ENCODE measurements at regions not wholly inside any gene's neighbourhood (a gene's known extent, or its start where the extent isn't known, plus 50 kb on each side); places are given as distances from the start of the nearest gene placed in this dataset.

GRCh38 chr2:71804281-71804751 lies 343.3 kb downstream of the CYP26B1 start:
- no peak for DNase-seq (ENCODE audit: extremely low spot score, insufficient read length, low read depth)
- no peak for FAIRE-seq

GRCh38 chr2:71803398-71803797 lies 344.3 kb downstream of the CYP26B1 start:
- no peak for DNase-seq (ENCODE audit: extremely low spot score, insufficient read length, low read depth)
- no peak for FAIRE-seq

GRCh38 chr2:71802556-71802955 lies 345.1 kb downstream of the CYP26B1 start:
- no peak for DNase-seq (ENCODE audit: extremely low spot score, insufficient read length, low read depth)
- FAIRE-seq, result no peak

DNA sequence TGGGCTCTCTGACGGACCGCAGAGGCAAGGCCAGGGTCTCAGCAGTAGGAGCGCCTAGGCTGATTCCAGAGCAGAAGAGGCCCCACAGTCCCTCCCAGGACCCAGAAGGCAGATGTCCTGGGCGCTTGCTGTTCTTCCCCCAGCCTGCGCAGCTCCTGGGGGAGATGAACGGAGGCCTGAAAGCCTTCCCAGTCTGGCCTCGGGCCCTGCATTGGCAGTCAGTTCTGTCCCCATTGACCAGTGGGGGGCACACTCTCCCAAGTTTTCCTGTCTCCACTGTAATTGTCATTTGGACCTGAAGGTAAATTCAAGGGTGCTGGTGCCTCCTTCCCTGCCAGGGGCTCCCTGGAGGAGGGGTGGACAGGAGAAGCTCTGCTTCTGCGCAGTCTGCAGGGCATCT lies 345.7 kb downstream of the CYP26B1 start:
- no peak for DNase-seq (ENCODE audit: extremely low spot score, insufficient read length, low read depth)

DNA sequence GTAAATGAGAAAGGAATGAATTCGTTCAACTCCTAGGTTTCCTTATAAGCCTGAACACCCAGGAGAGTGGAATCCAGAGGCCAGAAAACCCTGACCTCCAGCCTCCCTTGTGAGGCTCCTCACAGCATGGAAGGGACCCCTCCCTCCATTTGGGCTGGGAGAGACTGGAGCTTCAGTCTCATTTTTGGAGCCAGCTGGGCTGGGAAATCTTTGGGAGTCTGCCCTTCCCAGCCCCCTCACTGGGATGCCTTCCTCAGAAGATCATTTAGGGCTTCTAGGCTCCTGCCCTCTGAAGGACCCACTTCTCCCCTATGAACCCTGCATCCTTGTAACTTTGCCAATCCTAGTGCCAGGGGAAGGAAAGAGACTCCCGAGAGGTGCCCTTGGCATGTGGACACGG lies 346.1 kb downstream of the CYP26B1 start:
- no peak for DNase-seq (ENCODE audit: extremely low spot score, insufficient read length, low read depth)
- FAIRE-seq, result no peak

More for the DNA sequence above, 345.7 kb downstream of the CYP26B1 start:
- no peak for FAIRE-seq

GRCh38 chr2:71800851-71801250 lies 346.8 kb downstream of the CYP26B1 start:
- DNase-seq (ENCODE audit: extremely low spot score, insufficient read length, low read depth) (no peak), FAIRE-seq (no peak)

DNA sequence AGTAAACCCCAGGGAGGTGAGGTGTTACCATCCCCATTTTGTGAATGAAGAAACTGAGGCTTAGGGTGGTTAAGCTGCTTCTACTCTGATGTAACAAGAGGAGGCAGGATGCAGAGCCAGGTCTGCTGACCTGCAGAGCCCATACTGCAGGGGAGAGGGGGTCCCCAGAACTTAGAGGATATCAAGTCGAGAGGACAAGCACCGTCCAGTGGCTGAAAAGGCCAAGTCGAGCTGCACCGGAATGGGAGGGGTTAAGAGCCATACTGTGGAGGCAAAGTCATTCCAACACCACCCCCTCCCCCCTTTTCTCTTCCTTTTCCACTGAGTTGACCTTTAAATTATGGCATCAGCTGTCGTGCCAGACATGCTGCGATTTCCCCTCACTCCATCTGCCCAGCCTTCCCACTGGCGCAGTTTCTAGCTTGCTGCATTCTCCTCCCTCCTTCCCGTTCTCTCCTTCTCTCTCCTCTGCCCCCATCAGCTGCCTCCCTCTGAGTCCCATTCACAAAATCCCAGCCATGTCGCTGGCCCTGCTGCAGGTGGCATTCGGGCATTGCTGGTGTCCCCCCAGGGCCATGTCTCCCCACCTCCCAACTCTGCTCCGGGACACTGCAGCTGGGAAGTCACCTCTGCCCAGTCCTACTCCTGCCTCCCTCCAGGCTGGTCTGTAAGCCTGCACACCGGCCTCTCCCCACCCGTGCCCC lies 346.9 kb downstream of the DYSF start:
- DNase-seq (ENCODE audit: extremely low spot score, insufficient read length, low read depth), result no peak
- FAIRE-seq, result no peak

- no peak for DNase-seq (ENCODE audit: extremely low spot score, insufficient read length, low read depth)
- FAIRE-seq, result no peak
Measured at GRCh38 chr2:71799013-71799575, 345.7 kb downstream of the DYSF start.

DNA sequence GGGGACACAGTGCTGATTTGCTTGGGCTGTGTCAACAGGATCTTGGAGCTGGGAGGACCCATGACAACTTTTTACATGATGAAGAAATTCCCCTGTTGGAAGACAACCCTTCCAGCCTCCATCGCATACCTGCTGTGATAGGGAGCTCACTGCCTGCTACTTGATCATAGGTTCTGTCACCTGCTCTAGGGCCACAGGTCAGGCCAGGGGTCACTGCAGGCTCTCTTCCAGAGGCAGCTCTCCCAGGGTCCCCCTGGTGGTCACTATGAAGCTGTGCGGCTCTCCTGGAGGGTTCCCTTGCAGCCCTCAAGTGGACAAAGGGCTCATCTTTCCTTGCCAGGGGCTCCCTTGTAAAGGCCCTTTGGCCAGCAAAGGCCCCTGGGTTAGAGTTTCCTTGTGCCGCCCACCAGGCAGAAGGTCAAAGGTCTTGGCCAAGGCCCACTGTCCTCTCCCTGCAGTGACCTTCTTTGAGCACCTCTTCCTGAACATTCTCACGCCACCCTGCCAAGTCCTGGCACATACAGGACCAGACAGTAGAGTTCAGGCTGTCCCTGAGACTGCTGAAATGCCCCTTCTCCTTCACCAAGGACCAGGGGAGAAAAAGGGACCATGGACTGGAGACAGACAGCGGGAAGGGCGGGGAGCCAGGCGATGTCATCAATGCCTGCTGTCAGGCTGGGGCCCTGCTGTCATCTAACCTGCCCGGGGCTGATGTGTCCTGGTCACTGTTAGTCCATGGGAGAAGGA lies 345.1 kb downstream of the DYSF start:
- DNase-seq (ENCODE audit: extremely low spot score, insufficient read length, low read depth) (peak; percentile 20), FAIRE-seq (no peak)

- FAIRE-seq, result no peak
- no peak for DNase-seq (ENCODE audit: extremely low spot score, insufficient read length, low read depth)
Measured at GRCh38 chr2:71797035-71797810, 343.9 kb downstream of the DYSF start.

DNA sequence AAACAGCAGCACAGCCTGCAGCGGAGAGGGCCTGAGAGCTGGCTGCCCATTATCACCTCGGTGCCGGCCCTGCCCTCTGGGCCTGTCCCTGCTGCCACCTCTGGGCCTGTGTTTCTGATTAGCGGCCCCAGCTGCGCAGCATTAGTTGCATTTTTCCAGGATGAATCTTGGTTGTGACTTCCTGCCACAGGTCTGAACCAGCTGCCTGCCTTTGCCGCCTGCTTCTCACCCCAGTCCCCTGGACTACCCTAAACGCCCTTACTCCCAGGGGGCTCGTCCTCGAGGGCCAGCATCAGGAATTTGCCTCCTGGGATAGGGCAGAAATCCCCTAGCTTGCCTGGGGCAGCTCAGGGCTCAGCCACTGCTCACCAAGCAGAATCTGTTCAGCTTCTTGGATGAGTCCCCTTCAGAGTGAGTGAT lies 342.8 kb downstream of the DYSF start:
- no peak for DNase-seq (ENCODE audit: extremely low spot score, insufficient read length, low read depth)

GRCh38 chr2:71795486-71795885 lies 342.1 kb downstream of the DYSF start:
- no peak for DNase-seq (ENCODE audit: extremely low spot score, insufficient read length, low read depth)

More for the DNA sequence above, 342.8 kb downstream of the DYSF start:
- no peak for FAIRE-seq

GRCh38 chr2:71794611-71795010 lies 341.2 kb downstream of the DYSF start:
- DNase-seq (ENCODE audit: extremely low spot score, insufficient read length, low read depth) (no peak), FAIRE-seq (no peak)

More at GRCh38 chr2:71795486-71795885, 342.1 kb downstream of the DYSF start:
- no peak for FAIRE-seq

- FAIRE-seq (no peak), DNase-seq (ENCODE audit: extremely low spot score, insufficient read length, low read depth) (no peak)
Measured at GRCh38 chr2:71793926-71794325, 340.6 kb downstream of the DYSF start.

GRCh38 chr2:71792926-71793761 lies 339.8 kb downstream of the DYSF start:
- DNase-seq (ENCODE audit: extremely low spot score, insufficient read length, low read depth), result no peak
- no peak for FAIRE-seq

- no peak for FAIRE-seq
- DNase-seq (ENCODE audit: extremely low spot score, insufficient read length, low read depth), result no peak
Measured at GRCh38 chr2:71791501-71792135, 338.3 kb downstream of the DYSF start.

DNA sequence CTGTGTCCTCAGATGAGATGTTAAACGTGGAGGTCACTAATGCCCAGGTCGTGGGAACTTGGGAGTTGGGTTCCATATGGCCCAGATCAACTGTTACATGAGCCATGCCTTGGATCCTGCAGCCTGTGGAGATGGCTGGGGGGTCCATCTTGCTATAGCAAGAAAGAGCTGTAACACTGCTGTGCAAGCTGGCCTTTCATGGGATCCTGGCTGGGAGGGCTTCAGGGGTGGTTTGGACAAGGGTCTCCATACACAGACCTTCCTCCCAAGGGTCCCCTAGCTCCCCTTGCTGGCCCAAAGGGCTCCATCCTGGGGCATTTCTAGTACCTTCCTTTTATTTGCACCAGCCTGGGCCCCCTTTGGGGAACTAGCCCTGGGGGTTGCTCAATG lies 337.7 kb downstream of the DYSF start:
- no peak for DNase-seq (ENCODE audit: extremely low spot score, insufficient read length, low read depth)
- no peak for FAIRE-seq

DNA sequence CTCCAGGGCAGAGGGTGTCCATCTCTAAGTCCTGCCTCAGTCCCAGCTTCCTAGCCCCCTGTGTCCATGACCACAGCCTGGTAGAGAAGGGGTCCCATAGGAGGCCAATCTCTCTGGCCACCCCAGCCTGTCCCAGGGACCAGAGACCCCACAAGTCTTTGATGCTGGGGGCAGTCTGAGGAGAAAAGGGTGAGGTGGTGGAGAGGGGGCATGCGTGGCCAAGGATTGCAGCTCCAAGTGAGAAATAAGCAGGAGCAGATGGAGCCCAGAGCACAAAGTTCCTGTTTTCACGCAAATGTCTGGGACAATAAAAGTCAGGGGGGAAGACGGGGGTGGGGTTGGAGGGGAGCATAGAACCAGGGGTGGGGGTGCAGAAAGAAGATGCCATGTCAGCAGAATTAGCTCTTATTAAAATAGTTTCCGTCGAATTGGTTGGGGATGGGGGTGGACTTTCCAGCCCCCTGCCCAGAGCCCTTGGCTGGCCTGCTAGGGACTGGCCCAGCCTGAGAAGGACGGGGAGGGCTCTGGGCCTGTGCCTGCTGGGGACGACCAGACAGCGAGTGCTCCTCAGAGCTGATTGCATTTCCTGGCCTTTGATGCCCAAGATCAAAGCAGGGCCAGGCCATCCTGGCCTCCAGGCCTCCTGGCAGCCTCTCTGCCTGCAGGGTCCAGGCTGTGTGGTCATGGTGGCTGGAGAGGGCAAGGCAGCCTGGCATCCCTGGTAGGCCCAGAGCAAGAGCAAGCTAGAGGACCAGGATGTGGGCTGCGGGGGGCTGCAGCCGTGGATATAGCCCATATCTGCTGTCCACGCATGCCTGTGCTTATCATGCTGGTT lies 337.1 kb downstream of the DYSF start:
- DNase-seq (ENCODE audit: extremely low spot score, insufficient read length, low read depth), result no peak
- no peak for FAIRE-seq

All from GM18507 (cell line).